ENCODE measurements at regions not wholly inside any gene's neighbourhood (a gene's known extent, or its start where the extent isn't known, plus 50 kb on each side); places are given as distances from the start of the nearest gene placed in this dataset.

- TF ChIP-seq EZH2 (IDR thresholded peaks at IDR 0.05; ENCODE audit: borderline replicate concordance, low read length) (no peak), CTCF (conservative IDR thresholded peaks at IDR 0.05 in 1 of 2, IDR thresholded peaks at IDR 0.05 in 1 of 2; ENCODE audit: extremely low read depth in 1 of 2, insufficient read depth in 1 of 2, low read depth in 1 of 2, low read length in 2 of 2) (no peak)
These were observed 51.4 kb upstream of the NPVF start for GRCh38 chr7:25279705-25280104.
